Fibroblast of mammary gland (primary cell): ENCODE measurements at regions not wholly inside any gene's neighbourhood (a gene's known extent, or its start where the extent isn't known, plus 50 kb on each side); places are given as distances from the start of the nearest gene placed in this dataset.

Source experiments
- DNase-seq: peaks from one replicate; pipeline ENCODE4 v3.0.0-alpha.2; 2010; ENCODE audit warnings: low read depth
- H3K4me3 ChIP-seq: 2 replicates; pipeline ENCODE4 v1.5.1; 2011; ENCODE audit warnings: low read depth, mild to moderate bottlenecking, low read length, moderate library complexity; ENCODE audit not compliant: control insufficient read depth
- CTCF ChIP-seq: conservative IDR thresholded peaks from 2 replicates; pipeline ENCODE4 v1.5.1; 2011; ENCODE audit warnings: low read depth, low read length, inconsistent platforms; ENCODE audit not compliant: control insufficient read depth, insufficient read depth

- no peak for DNase-seq
- TF ChIP-seq CTCF, result no peak
- no peak overlapping the region for H3K4me3 ChIP-seq
These were observed 143.1 kb upstream of the GSE1 start for GRCh38 chr16:85469929-85470590.

GRCh38 chr16:85470873-85471272, 142.2 kb upstream of the GSE1 start:
- no peak for TF ChIP-seq CTCF
- DNase-seq, result no peak
- H3K4me3 ChIP-seq, result no peak overlapping the region

GRCh38 chr16:85471469-85472431, 141.4 kb upstream of the GSE1 start:
- no peak for TF ChIP-seq CTCF
- DNase-seq, result no peak
- H3K4me3 ChIP-seq, result no peak overlapping the region

GRCh38 chr16:85472514-85472913, 140.6 kb upstream of the GSE1 start:
- TF ChIP-seq CTCF, result no peak
- no peak overlapping the region for H3K4me3 ChIP-seq
- no peak for DNase-seq

GRCh38 chr16:85473323-85473722, 139.8 kb upstream of the GSE1 start:
- no peak overlapping the region for H3K4me3 ChIP-seq
- TF ChIP-seq CTCF, result no peak
- no peak for DNase-seq

- H3K4me3 ChIP-seq, result no peak overlapping the region
- TF ChIP-seq CTCF, result no peak
- DNase-seq, result peak; percentile 12
These were observed 139.1 kb upstream of the GSE1 start for GRCh38 chr16:85473909-85474620.
